BJ (cell line): ENCODE measurements at regions not wholly inside any gene's neighbourhood (a gene's known extent, or its start where the extent isn't known, plus 50 kb on each side); places are given as distances from the start of the nearest gene placed in this dataset.

Source experiments
- CTCF ChIA-PET: fragments of 350-600 bp; formaldehyde crosslinking; extraction: SDS; loops from one replicate; lab custom pipeline; 2021; ENCODE audit warnings: antibody characterized with exemption, inconsistent platforms; lab: Yijun Ruan, JAX
- POLR2A ChIA-PET: fragments of 300-600 bp; sonication (Branson Sonifier 250); formaldehyde crosslinking; extraction: SDS; loops from one replicate; lab custom pipeline; 2021; ENCODE audit warnings: antibody characterized with exemption; lab: Charles Lee
- DNase-seq: peaks from one replicate; pipeline ENCODE4 v3.0.0-alpha.2; 2011; ENCODE audit warnings: low read depth
- H3K27me3 ChIP-seq: 2 replicates; pipeline ENCODE4 v1.6.0; 2011; ENCODE audit warnings: low read length; ENCODE audit not compliant: control insufficient read depth, insufficient read depth
- H3K36me3 ChIP-seq: 2 replicates; pipeline ENCODE4 v1.5.1; 2011; ENCODE audit warnings: low read length; ENCODE audit not compliant: control insufficient read depth, insufficient read depth
- H3K4me3 ChIP-seq: 2 replicates; pipeline ENCODE4 v1.5.1; 2011; ENCODE audit warnings: low read depth, mild to moderate bottlenecking, control low read depth, low read length
- CTCF ChIP-seq: IDR thresholded peaks from 2 replicates; pipeline ENCODE4 v1.5.1; 2011; ENCODE audit warnings: low read depth, mild to moderate bottlenecking, control low read depth, inconsistent platforms, low read length, moderate library complexity; ENCODE audit not compliant: insufficient read depth

- ChIA-PET POLR2A (no interaction called here), CTCF (interaction anchor here (1.7 to 1.9 kb wide), 2 partner anchors 8 to 10 kb away, joined by 5 to 7 read pairs; no protein-coding TSS in a partner anchor)
- DNase-seq, result no peak
- H3K27me3 ChIP-seq, result no peaks in the 10 kb centered on the region
- H3K36me3 ChIP-seq, result no peaks in the 10 kb centered on the region
- no peak overlapping the region for H3K4me3 ChIP-seq
- TF ChIP-seq CTCF, result no peak
These were observed 380.5 kb downstream of the C6orf118 start for GRCh38 chr6:164928728-164929407.

- Histone ChIP-seq H3K36me3 (no peaks in the 10 kb centered on the region), H3K27me3 (no peaks in the 10 kb centered on the region), H3K4me3 (no peak overlapping the region)
- CTCF ChIA-PET, result interaction anchor here (1.0 to 1.9 kb wide), 3 partner anchors 8 to 97 kb away, joined by 4 to 7 read pairs (median 5); no protein-coding TSS in a partner anchor
- POLR2A ChIA-PET, result no interaction called here
- no peak for TF ChIP-seq CTCF
- DNase-seq, result no peak
These were observed 381.2 kb downstream of the C6orf118 start for GRCh38 chr6:164928057-164928727.

- H3K36me3 ChIP-seq, result no peaks in the 10 kb centered on the region
- no peak overlapping the region for H3K4me3 ChIP-seq
- ChIA-PET CTCF (interaction anchor here (1.0 to 1.9 kb wide), 4 partner anchors 9 to 97 kb away, joined by 3 to 7 read pairs (median 4); no protein-coding TSS in a partner anchor), POLR2A (no interaction called here)
- no peaks in the 10 kb centered on the region for H3K27me3 ChIP-seq
- DNase-seq, result no peak
- peak; percentile 93 for TF ChIP-seq CTCF
These were observed 381.9 kb downstream of the C6orf118 start for GRCh38 chr6:164927288-164928056.

GRCh38 chr6:164926686-164927085, 382.7 kb downstream of the C6orf118 start:
- TF ChIP-seq CTCF, result no peak
- DNase-seq, result no peak
- no peak overlapping the region for H3K4me3 ChIP-seq
- H3K36me3 ChIP-seq, result no peaks in the 10 kb centered on the region
- ChIA-PET CTCF (interaction anchor here (1.1 to 1.9 kb wide), 2 partner anchors 12 to 69 kb away, joined by 3 to 5 read pairs; no protein-coding TSS in a partner anchor), POLR2A (no interaction called here)
- H3K27me3 ChIP-seq, result no peaks in the 10 kb centered on the region
